DMS 273 treated with DMSO at 0.1 percent for 48 hours (cell line): ENCODE measurements at regions not wholly inside any gene's neighbourhood (a gene's known extent, or its start where the extent isn't known, plus 50 kb on each side); places are given as distances from the start of the nearest gene placed in this dataset.
A peak's percentile ranks its signal among the peaks of the same experiment; 100 is the strongest.

ENCODE experiments used
- DNase-seq: peaks from one replicate; lab custom pipeline; 2025; lab: John Stamatoyannopoulos, UW

- DNase-seq, result no peak
These were observed 69.7 kb downstream of the PSMB1 start for GRCh38 chr6:170483413-170483812.

GRCh38 chr6:170480050-170480692, 72.9 kb downstream of the PSMB1 start:
- DNase-seq, result no peak

- no peak for DNase-seq
These were observed 76.7 kb downstream of the PSMB1 start for GRCh38 chr6:170476360-170476759.

GRCh38 chr6:170475118-170475517, 78.0 kb downstream of the PSMB1 start:
- no peak for DNase-seq

GRCh38 chr6:170473801-170474200, 79.3 kb downstream of the PSMB1 start:
- DNase-seq, result no peak

GRCh38 chr6:170473301-170473717, 79.8 kb downstream of the PSMB1 start:
- peak; percentile 69 for DNase-seq

GRCh38 chr6:170471491-170471890, 81.6 kb downstream of the PSMB1 start:
- no peak for DNase-seq

GRCh38 chr6:170470734-170471133, 82.4 kb downstream of the PSMB1 start:
- no peak for DNase-seq

- no peak for DNase-seq
These were observed 88.6 kb downstream of the PSMB1 start for GRCh38 chr6:170464524-170464979.

GRCh38 chr6:170464080-170464479, 89.0 kb downstream of the PSMB1 start:
- no peak for DNase-seq

GRCh38 chr6:170463101-170463721, 89.9 kb downstream of the PSMB1 start:
- no peak for DNase-seq

- no peak for DNase-seq
These were observed 90.6 kb downstream of the PSMB1 start for GRCh38 chr6:170462366-170463020.

GRCh38 chr6:170461556-170462365, 91.3 kb downstream of the PSMB1 start:
- no peak for DNase-seq

GRCh38 chr6:170461111-170461510, 92.0 kb downstream of the PSMB1 start:
- no peak for DNase-seq

GRCh38 chr6:170460641-170461040, 92.5 kb downstream of the PSMB1 start:
- no peak for DNase-seq

GRCh38 chr6:170459451-170459850, 93.7 kb downstream of the PSMB1 start:
- DNase-seq, result no peak

GRCh38 chr6:170456886-170457698, 96.0 kb downstream of the PSMB1 start:
- no peak for DNase-seq
